Sigmoid colon (tissue), 4 donors: ENCODE measurements at regions not wholly inside any gene's neighbourhood (a gene's known extent, or its start where the extent isn't known, plus 50 kb on each side); places are given as distances from the start of the nearest gene placed in this dataset.

Experiments used
- EP300 ChIP-seq, 4 donors: sonication (generic); formaldehyde crosslinking; IDR thresholded peaks; one replicate each; pipeline ENCODE4 v1.6.1; 2017; ENCODE audit warnings: antibody characterized with exemption in 4 of 4
- POLR2A ChIP-seq, 2 donors: fragments of 450-650 bp; IDR thresholded peaks; one replicate each; pipeline ENCODE4 v1.6.1; 2016; ENCODE audit warnings: antibody characterized with exemption in 2 of 2, mild to moderate bottlenecking in 2 of 2, moderate library complexity in 2 of 2
- POLR2AphosphoS5 ChIP-seq, 4 donors: sonication (generic); formaldehyde crosslinking; IDR thresholded peaks; one replicate each; pipeline ENCODE4 v1.6.1; 2017; ENCODE audit warnings: antibody characterized with exemption in 4 of 4
- TF ChIP-seq, protein P1 (sequence below), 4 experiments: fragments of 450-650 bp in 3 of 4; fragments of 200-600 bp in 1 of 4; IDR thresholded peaks; one replicate each; pipeline ENCODE4 v1.5.1; 2016 to 2019; ENCODE audit warnings: antibody characterized with exemption in 4 of 4, mild to moderate bottlenecking in 3 of 4, moderate library complexity in 2 of 4

GRCh38 chr5:67617051-67617450 is 420.5 kb upstream of the CD180 start:
- TF ChIP-seq, protein P1, sequence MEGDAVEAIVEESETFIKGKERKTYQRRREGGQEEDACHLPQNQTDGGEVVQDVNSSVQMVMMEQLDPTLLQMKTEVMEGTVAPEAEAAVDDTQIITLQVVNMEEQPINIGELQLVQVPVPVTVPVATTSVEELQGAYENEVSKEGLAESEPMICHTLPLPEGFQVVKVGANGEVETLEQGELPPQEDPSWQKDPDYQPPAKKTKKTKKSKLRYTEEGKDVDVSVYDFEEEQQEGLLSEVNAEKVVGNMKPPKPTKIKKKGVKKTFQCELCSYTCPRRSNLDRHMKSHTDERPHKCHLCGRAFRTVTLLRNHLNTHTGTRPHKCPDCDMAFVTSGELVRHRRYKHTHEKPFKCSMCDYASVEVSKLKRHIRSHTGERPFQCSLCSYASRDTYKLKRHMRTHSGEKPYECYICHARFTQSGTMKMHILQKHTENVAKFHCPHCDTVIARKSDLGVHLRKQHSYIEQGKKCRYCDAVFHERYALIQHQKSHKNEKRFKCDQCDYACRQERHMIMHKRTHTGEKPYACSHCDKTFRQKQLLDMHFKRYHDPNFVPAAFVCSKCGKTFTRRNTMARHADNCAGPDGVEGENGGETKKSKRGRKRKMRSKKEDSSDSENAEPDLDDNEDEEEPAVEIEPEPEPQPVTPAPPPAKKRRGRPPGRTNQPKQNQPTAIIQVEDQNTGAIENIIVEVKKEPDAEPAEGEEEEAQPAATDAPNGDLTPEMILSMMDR (IDR thresholded peaks at IDR 0.05): no peak
- TF ChIP-seq EP300 (IDR thresholded peaks at IDR 0.05) (no peak), POLR2A (IDR thresholded peaks at IDR 0.05) (no peak), POLR2AphosphoS5 (IDR thresholded peaks at IDR 0.05) (no peak)
